C4-2B (cell line): ENCODE measurements at regions not wholly inside any gene's neighbourhood (a gene's known extent, or its start where the extent isn't known, plus 50 kb on each side); places are given as distances from the start of the nearest gene placed in this dataset.

Experiments used
- CTCF ChIP-seq: fragments of 450-650 bp; conservative IDR thresholded peaks from 2 replicates; pipeline ENCODE4 v1.5.1; 2017; ENCODE audit warnings: mild to moderate bottlenecking
- ZFX ChIP-seq: fragments of 450-650 bp; IDR thresholded peaks from 2 replicates; pipeline ENCODE4 v1.6.1; 2017

- TF ChIP-seq CTCF, result no peak
- no peak for TF ChIP-seq ZFX
These were observed 207.0 kb upstream of the IRX3 start for GRCh38 chr16:54493594-54493993.
